Stomach (tissue), 8 donors: ENCODE measurements at regions not wholly inside any gene's neighbourhood (a gene's known extent, or its start where the extent isn't known, plus 50 kb on each side); places are given as distances from the start of the nearest gene placed in this dataset.
"Not testable (repeated sequence)": the region's sequence is repeated elsewhere in the genome, so short reads cannot be mapped to it uniquely, and the experiment has no call there.

Experiments used
- DNase-seq, 2 donors: peaks; one replicate each; pipeline versions ENCODE4 v3.0.0 to v3.0.0-alpha.2; 2013 to 2019
- H3K27ac ChIP-seq, 5 donors: fragments of 200-600 bp in 4 of 5; sonication (generic) in 4 of 5; one replicate each; pipeline ENCODE4 v1.5.1; 2013 to 2019; ENCODE audit warnings: mild to moderate bottlenecking in 1 of 5, moderate library complexity in 1 of 5
- H3K27me3 ChIP-seq, 3 donors: fragments of 200-600 bp; sonication (generic); one replicate each; pipeline ENCODE4 v1.5.1; 2017 to 2019; ENCODE audit warnings: mixed run types in 1 of 3
- H3K36me3 ChIP-seq, 4 donors: fragments of 200-600 bp; sonication (generic); 1 replicate in 3 of 4; 2 replicates in 1 of 4; pipeline ENCODE4 v1.5.1; 2016 to 2019
- H3K4me1 ChIP-seq, 4 donors: fragments of 200-600 bp; sonication (generic); one replicate each; pipeline ENCODE4 v1.5.1; 2016 to 2019
- H3K4me3 ChIP-seq, 4 donors: fragments of 200-600 bp; sonication (generic) in 3 of 4; one replicate each; pipeline ENCODE4 v1.5.1; 2016 to 2019; ENCODE audit warnings: mild to moderate bottlenecking in 1 of 4
- H3K9me3 ChIP-seq, 4 donors: fragments of 200-600 bp; sonication (generic); one replicate each; pipeline ENCODE4 v1.5.1; 2016 to 2019
- CTCF ChIP-seq, 7 experiments: fragments of 450-650 bp in 4 of 7; fragments of 200-600 bp in 3 of 7; sonication (generic) in 3 of 7; IDR thresholded peaks; one replicate each; pipeline ENCODE4 v1.5.1; 2016 to 2019; ENCODE audit warnings: antibody characterized with exemption in 7 of 7, control low read depth in 2 of 7, mild to moderate bottlenecking in 1 of 7
- EP300 ChIP-seq: sonication (generic); formaldehyde crosslinking; IDR thresholded peaks from one replicate; pipeline ENCODE4 v1.6.1; 2017; ENCODE audit warnings: antibody characterized with exemption
- POLR2A ChIP-seq, 4 donors: fragments of 450-650 bp; IDR thresholded peaks; one replicate each; pipeline ENCODE4 v1.6.1; 2016; ENCODE audit warnings: antibody characterized with exemption in 4 of 4, control low read depth in 2 of 4, mild to moderate bottlenecking in 1 of 4, moderate library complexity in 1 of 4
- POLR2AphosphoS5 ChIP-seq, 3 donors: sonication (generic); formaldehyde crosslinking; IDR thresholded peaks; one replicate each; pipeline ENCODE4 v1.6.1; 2016; ENCODE audit warnings: antibody characterized with exemption in 3 of 3
- WGBS, 5 donors: extraction: QIAGEN DNeasy Blood & Tissue Kit in 3 of 5; methylation state at CpG; one replicate each; pipeline versions ENCODE4 v1.1.5 to v1.1.7; 2013 to 2018; 5-methylcytosine and 5-hydroxymethylcytosine counted together
- intact Hi-C: fragments of 100-400 bp; cut with DNase I; formaldehyde crosslinking; loops from one replicate; pipeline ENCODE4 v1.15.1; 2023; ENCODE audit warnings: low total_unique reads
- donor health status: healthy with polysubstance abuse.
- donor health status: Bipolar disorder and iron deficiency.
- donor health status: healthy.

GRCh38 chr5:1983401-1983800 lies 100.7 kb upstream of the IRX4 start:
- H3K4me1 ChIP-seq = no peaks in the 10 kb centered on the region
- peaks cover 0 to 4% (median 3%) of the 10 kb centered on the region in 3 donors for H3K27me3 ChIP-seq
- no peak for DNase-seq
- TF ChIP-seq EP300 = no peak
- H3K36me3 ChIP-seq = no peaks in the 10 kb centered on the region
- 89 to 93% (median 90%) methylated on average over 18 of the region's 18 CpGs for WGBS, 5 donors
- no peak overlapping the region for H3K4me3 ChIP-seq
- no peak overlapping the region for H3K27ac ChIP-seq
- intact Hi-C loops = no loop called here
- no peaks in the 10 kb centered on the region for H3K9me3 ChIP-seq

DNA sequence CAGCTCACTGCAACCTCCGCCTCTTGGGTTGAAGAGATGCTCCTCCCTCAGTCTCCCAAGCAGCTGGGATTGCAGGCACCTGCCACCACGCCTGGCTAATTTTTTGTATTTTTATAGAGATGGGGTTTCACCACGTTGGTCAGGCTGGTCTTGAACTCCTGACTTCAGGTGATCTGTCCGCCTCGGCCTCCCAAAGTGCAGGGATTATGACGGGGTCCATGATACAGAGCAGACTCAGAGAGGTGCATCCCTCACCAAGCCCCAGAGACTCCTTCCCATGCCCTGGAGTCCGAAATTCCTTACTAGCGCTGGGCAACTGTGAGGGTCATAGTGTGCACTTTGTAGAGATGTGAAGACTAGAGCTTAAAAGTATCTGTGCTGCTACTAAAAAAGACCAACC lies 99.8 kb upstream of the IRX4 start:
- H3K36me3 ChIP-seq, H3K4me1 ChIP-seq, H3K4me3 ChIP-seq, DNase-seq, H3K27ac ChIP-seq, H3K9me3 ChIP-seq, H3K27me3 ChIP-seq, intact Hi-C loops: not testable (repeated sequence)
- 69 to 84% (median 77%) methylated on average over 8 of the region's 8 CpGs for WGBS, 5 donors

DNA sequence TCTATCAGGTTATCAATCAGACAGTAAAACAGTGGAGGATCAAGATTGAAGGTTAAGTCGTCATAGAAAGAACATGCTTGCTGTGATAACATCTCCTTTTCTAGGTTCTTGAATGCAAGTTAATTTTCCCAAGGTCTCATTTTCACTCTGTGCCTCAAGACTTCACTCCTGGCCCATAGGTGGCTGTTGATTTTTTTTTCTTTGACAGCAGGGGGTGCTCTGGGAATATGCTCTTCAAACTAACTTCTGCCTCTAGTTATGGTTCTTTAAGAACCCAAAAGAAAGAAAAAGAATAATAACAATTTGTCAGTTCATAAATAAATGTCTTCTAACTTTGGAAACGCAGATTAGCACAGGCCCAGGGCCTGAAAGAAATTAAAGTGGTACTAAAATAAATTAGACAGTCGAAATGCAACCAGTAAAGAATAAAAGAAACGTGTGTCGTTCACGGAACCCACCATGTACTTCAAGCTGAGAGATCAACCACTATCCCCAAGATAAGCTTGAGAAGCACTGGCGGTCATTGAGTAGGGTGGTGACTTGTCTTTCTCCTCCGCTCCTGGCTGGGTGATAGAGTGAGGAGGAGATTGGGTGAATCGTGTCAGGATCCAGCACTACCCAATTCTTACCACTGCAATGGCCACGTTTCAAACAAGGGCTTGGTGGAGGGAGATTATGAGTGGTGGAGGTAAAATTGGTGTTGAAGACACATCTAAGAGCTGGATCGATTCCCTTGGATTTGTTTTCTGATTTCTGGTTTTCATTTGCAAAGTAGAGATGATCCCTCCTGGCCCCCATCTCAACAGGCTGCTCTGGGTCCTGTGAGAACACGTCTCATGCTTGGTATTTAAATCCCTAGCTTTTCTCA lies 93.4 kb upstream of the IRX4 start:
- H3K36me3 ChIP-seq = no peaks in the 10 kb centered on the region
- 74 to 81% (median 77%) methylated on average over 12 of the region's 12 CpGs for WGBS, 5 donors
- no peak overlapping the region for H3K27ac ChIP-seq
- TF ChIP-seq CTCF (IDR thresholded peaks at IDR 0.05) (no peak), POLR2AphosphoS5 (IDR thresholded peaks at IDR 0.05) (no peak), POLR2A (IDR thresholded peaks at IDR 0.05) (no peak)
- DNase-seq = no peak
- no peaks in the 10 kb centered on the region for H3K4me1 ChIP-seq
- intact Hi-C loops = no loop called here
- no peaks in the 10 kb centered on the region for H3K27me3 ChIP-seq
- no peaks in the 10 kb centered on the region for H3K9me3 ChIP-seq
- no peak overlapping the region for H3K4me3 ChIP-seq

DNA sequence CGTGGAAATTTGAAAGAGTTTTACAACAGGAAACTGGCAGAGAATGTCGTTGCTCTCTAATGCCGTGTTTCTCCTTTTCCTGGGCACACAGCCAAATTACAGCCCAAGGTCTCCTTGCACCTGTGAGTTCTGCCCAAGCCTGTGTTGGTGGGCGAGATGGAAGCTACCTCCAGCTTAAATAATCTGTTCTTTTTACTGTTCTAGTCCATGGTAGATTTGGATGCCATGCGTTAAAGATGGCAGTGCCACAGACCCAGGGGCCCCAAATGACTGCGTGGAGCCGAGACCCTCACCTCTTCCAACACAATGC lies 92.6 kb upstream of the IRX4 start:
- no peak overlapping the region for H3K4me3 ChIP-seq
- no peak overlapping the region for H3K27ac ChIP-seq
- DNase-seq = peak in 1 of 2 donors; percentile 56
- no peaks in the 10 kb centered on the region for H3K36me3 ChIP-seq
- no peaks in the 10 kb centered on the region for H3K27me3 ChIP-seq
- 46 to 55% (median 46%) methylated on average over 7 of the region's 7 CpGs for WGBS, 5 donors
- TF ChIP-seq EP300 = no peak
- no peak for TF ChIP-seq POLR2A (IDR thresholded peaks at IDR 0.05)
- no peak for TF ChIP-seq POLR2AphosphoS5 (IDR thresholded peaks at IDR 0.05)
- TF ChIP-seq CTCF (IDR thresholded peaks at IDR 0.05) = no peak
- H3K4me1 ChIP-seq = no peaks in the 10 kb centered on the region
- no peaks in the 10 kb centered on the region for H3K9me3 ChIP-seq
- intact Hi-C loops = no loop called here

DNA sequence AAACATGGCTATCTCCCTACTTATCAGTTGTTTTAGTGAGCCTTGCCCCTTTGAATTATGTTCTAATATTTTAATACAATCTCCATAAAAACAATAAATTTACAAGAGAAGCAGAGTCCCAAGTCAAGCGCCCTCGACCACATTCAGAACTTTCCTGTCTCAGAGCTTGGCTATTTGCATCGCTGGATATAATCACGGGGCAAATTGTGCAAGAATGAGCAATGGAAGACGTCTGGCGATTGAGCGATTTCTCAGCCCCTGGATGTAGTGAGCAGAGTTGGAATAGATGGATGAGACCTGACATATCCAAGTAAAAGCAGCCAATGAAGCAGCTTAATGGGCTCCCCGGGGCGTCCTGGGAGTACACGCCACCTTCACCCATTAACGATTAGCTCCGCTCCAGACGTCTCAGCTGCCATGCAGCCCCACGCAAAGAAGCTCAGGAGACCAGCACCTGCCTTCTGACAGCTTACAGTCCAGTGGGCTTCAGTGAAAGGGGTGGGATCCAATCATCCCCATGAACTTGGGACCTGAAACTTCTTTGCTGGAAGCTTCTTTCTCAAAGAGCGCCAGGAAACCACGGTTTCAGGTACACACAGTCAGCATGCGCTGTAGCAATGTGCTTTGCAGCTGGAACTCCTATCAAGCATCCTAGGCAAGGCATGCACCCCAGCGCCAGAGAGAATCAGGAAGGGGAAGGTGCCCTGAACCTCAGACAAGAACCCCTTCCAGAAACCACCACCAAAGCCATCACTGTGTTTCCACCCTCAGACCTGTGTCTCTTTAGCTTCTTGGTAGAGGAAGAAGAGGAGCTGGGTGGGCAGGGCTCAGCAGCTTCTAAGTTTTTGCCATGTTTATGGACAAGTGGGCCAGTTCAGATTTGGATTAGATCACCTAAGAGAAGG lies 92.0 kb upstream of the IRX4 start:
- intact Hi-C loops = no loop called here
- H3K27ac ChIP-seq = no peak overlapping the region
- no peaks in the 10 kb centered on the region for H3K9me3 ChIP-seq
- H3K27me3 ChIP-seq = no peaks in the 10 kb centered on the region
- no peak for DNase-seq
- no peaks in the 10 kb centered on the region for H3K36me3 ChIP-seq
- no peak overlapping the region for H3K4me3 ChIP-seq
- 82 to 92% (median 89%) methylated on average over 17 to 18 of the region's 18 CpGs for WGBS, 5 donors
- H3K4me1 ChIP-seq = no peaks in the 10 kb centered on the region
- no peak for TF ChIP-seq POLR2AphosphoS5 (IDR thresholded peaks at IDR 0.05)
- TF ChIP-seq EP300 = no peak
- TF ChIP-seq POLR2A (IDR thresholded peaks at IDR 0.05) = no peak
- TF ChIP-seq CTCF (IDR thresholded peaks at IDR 0.05) = no peak
